Keratinocyte (primary cell): ENCODE measurements at regions not wholly inside any gene's neighbourhood (a gene's known extent, or its start where the extent isn't known, plus 50 kb on each side); places are given as distances from the start of the nearest gene placed in this dataset.

Experiments used
- CTCF ChIP-seq, 3 experiments: IDR thresholded peaks in 1 of 3; conservative IDR thresholded peaks in 1 of 3; optimal IDR thresholded peaks in 1 of 3; 2 replicates in 2 of 3; 3 replicates in 1 of 3; pipeline versions ENCODE3 to v1.5.1; 2011; ENCODE audit warnings: low read length in 3 of 3, mild to moderate bottlenecking in 3 of 3, moderate library complexity in 2 of 3, control low read depth in 1 of 3, inconsistent platforms in 1 of 3; ENCODE audit not compliant: insufficient read depth in 2 of 3; ENCODE audit errors: extremely low read depth in 1 of 3
- EZH2 ChIP-seq: IDR thresholded peaks from one replicate; pipeline ENCODE4 v1.6.1; 2012; ENCODE audit warnings: inconsistent platforms, mild to moderate bottlenecking, low read length, moderate library complexity

GRCh38 chr9:95667789-95668188 is 151.0 kb upstream of the PTCH1 start:
- no peak for TF ChIP-seq CTCF (optimal IDR thresholded peaks at IDR 0.05 in 1 of 3, IDR thresholded peaks at IDR 0.05 in 1 of 3, conservative IDR thresholded peaks at IDR 0.05 in 1 of 3; ENCODE audit: extremely low read depth in 1 of 3, insufficient read depth in 2 of 3, low read length in 3 of 3)
- TF ChIP-seq EZH2, result no peak
